GM12892 (cell line): ENCODE measurements at regions not wholly inside any gene's neighbourhood (a gene's known extent, or its start where the extent isn't known, plus 50 kb on each side); places are given as distances from the start of the nearest gene placed in this dataset.

ENCODE experiments used
- DNase-seq: peaks from one replicate; pipeline ENCODE4 v3.0.0; 2011; ENCODE audit not compliant: insufficient read length
- FAIRE-seq: peaks from 2 replicates; lab custom pipeline; 2011; peaks lifted over from hg19 to GRCh38; lab: Jason Lieb, UNC
- POLR2A ChIP-seq: IDR thresholded peaks from 2 replicates; pipeline ENCODE4 v1.6.1; 2011; ENCODE audit warnings: low read depth, low read length, control low read depth
- POLR2AphosphoS5 ChIP-seq: IDR thresholded peaks from 2 replicates; pipeline ENCODE4 v1.6.1; 2011; ENCODE audit warnings: low read depth, low read length, control low read depth
- TAF1 ChIP-seq: IDR thresholded peaks from 2 replicates; pipeline ENCODE4 v1.6.1; 2011; ENCODE audit warnings: low read depth, mild to moderate bottlenecking, control low read depth, low read length, borderline replicate concordance

GRCh38 chr7:121447243-121447910 is 51.3 kb upstream of the FAM3C start:
- TF ChIP-seq POLR2AphosphoS5 = no peak
- no peak for TF ChIP-seq POLR2A
- no peak for TF ChIP-seq TAF1
- DNase-seq (no peak), FAIRE-seq (no peak)

- DNase-seq = no peak
- no peak for TF ChIP-seq TAF1
- TF ChIP-seq POLR2AphosphoS5 = no peak
- no peak for TF ChIP-seq POLR2A
- FAIRE-seq = no peak
These were observed 50.4 kb upstream of the FAM3C start for GRCh38 chr7:121446526-121446925.
